Gastroesophageal sphincter (tissue), 3 donors: ENCODE measurements at regions not wholly inside any gene's neighbourhood (a gene's known extent, or its start where the extent isn't known, plus 50 kb on each side); places are given as distances from the start of the nearest gene placed in this dataset.

ENCODE experiments used
- EP300 ChIP-seq: sonication (generic); formaldehyde crosslinking; IDR thresholded peaks from one replicate; pipeline ENCODE4 v1.6.1; 2017; ENCODE audit warnings: antibody characterized with exemption, mild to moderate bottlenecking
- POLR2AphosphoS5 ChIP-seq: sonication (generic); formaldehyde crosslinking; IDR thresholded peaks from one replicate; pipeline ENCODE4 v1.6.1; 2017; ENCODE audit warnings: antibody characterized with exemption
- TF ChIP-seq, protein P1 (sequence below), 4 experiments: fragments of 200-600 bp in 2 of 4; fragments of 450-650 bp in 2 of 4; sonication (generic) in 1 of 4; IDR thresholded peaks; one replicate each; pipeline ENCODE4 v1.5.1; 2017 to 2019; ENCODE audit warnings: antibody characterized with exemption in 4 of 4, mild to moderate bottlenecking in 2 of 4, moderate library complexity in 2 of 4

- no peak for TF ChIP-seq POLR2AphosphoS5
- TF ChIP-seq, protein P1, sequence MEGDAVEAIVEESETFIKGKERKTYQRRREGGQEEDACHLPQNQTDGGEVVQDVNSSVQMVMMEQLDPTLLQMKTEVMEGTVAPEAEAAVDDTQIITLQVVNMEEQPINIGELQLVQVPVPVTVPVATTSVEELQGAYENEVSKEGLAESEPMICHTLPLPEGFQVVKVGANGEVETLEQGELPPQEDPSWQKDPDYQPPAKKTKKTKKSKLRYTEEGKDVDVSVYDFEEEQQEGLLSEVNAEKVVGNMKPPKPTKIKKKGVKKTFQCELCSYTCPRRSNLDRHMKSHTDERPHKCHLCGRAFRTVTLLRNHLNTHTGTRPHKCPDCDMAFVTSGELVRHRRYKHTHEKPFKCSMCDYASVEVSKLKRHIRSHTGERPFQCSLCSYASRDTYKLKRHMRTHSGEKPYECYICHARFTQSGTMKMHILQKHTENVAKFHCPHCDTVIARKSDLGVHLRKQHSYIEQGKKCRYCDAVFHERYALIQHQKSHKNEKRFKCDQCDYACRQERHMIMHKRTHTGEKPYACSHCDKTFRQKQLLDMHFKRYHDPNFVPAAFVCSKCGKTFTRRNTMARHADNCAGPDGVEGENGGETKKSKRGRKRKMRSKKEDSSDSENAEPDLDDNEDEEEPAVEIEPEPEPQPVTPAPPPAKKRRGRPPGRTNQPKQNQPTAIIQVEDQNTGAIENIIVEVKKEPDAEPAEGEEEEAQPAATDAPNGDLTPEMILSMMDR (IDR thresholded peaks at IDR 0.05) = no peak
- no peak for TF ChIP-seq EP300
Observed at GRCh38 chr16:60608971-60609370, 1427.3 kb downstream of the CDH8 start.
